ENCODE measurements at regions not wholly inside any gene's neighbourhood (a gene's known extent, or its start where the extent isn't known, plus 50 kb on each side); places are given as distances from the start of the nearest gene placed in this dataset.

DNA sequence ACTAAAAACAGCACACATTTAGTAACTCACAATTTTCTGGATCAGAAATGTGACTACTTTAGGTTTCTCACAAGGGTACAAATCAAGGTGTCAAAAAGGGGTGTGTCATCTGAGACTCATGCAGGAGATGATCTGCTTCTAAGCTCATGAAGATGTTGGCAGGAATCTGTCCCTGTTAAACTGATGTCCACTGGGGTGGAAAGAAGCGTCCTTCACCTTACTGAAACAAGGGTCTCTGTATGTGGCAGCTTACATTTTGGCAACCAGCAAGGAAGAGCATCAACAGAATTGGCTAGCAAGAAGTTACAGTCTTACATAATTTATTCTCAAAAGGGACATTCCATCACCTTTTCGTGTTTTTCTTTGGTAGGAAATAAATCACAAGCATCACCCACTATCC lies 1223.8 kb downstream of the AMY1C start:
- Mint-ChIP-seq H3K4me3 (ENCODE audit: unreplicated experiment) (no peak overlapping the region), H3K4me1 (ENCODE audit: low read depth, unreplicated experiment) (no peaks in the 10 kb centered on the region), H3K36me3 (ENCODE audit: insufficient read depth, unreplicated experiment) (no peaks in the 10 kb centered on the region), H3K27ac (ENCODE audit: unreplicated experiment) (no peak overlapping the region), H3K9me3 (ENCODE audit: unreplicated experiment) (no peaks in the 10 kb centered on the region), H3K27me3 (ENCODE audit: insufficient read depth, unreplicated experiment) (no peaks in the 10 kb centered on the region)
- Histone ChIP-seq H3K4me3 (ENCODE audit: low read depth, low read length) (no peak overlapping the region), H3K27me3 (replicated peaks; ENCODE audit: control insufficient read depth, insufficient read depth, low read length) (no peaks in the 10 kb centered on the region), H3K9me3 (no peaks in the 10 kb centered on the region), H3K4me1 (no peaks in the 10 kb centered on the region), H3K36me3 (ENCODE audit: control insufficient read depth, insufficient read depth, low read length) (no peaks in the 10 kb centered on the region)
- DNase-seq = no peak
- TF ChIP-seq CTCF (IDR thresholded peaks at IDR 0.05; ENCODE audit: insufficient read depth in 1 of 2, low read depth in 1 of 2, low read length in 1 of 2, severe bottlenecking in 1 of 2, unreplicated experiment in 1 of 2) = no peak
- CTCF ChIA-PET = no interaction called here
- BruUV-seq (replicated peaks) = no TSS peak
- intact Hi-C loops (cut with micrococcal nuclease; ENCODE audit: unreplicated experiment) = no loop called here
- POLR2A ChIA-PET = no interaction called here

GRCh38 chr1:104979651-104980050 lies 1230.0 kb downstream of the AMY1C start:
- BruUV-seq (replicated peaks) = no TSS peak
- POLR2A ChIA-PET = no interaction called here
- no peak for TF ChIP-seq CTCF (IDR thresholded peaks at IDR 0.05; ENCODE audit: insufficient read depth in 1 of 2, low read depth in 1 of 2, low read length in 1 of 2, severe bottlenecking in 1 of 2, unreplicated experiment in 1 of 2)
- Histone ChIP-seq H3K4me3 (ENCODE audit: low read depth, low read length) (no peak overlapping the region), H3K4me1 (no peaks in the 10 kb centered on the region), H3K36me3 (ENCODE audit: control insufficient read depth, insufficient read depth, low read length) (no peaks in the 10 kb centered on the region), H3K9me3 (no peaks in the 10 kb centered on the region), H3K27me3 (replicated peaks; ENCODE audit: control insufficient read depth, insufficient read depth, low read length) (no peaks in the 10 kb centered on the region)
- H3K27ac Mint-ChIP-seq (ENCODE audit: unreplicated experiment) = no peak overlapping the region
- intact Hi-C loops (cut with micrococcal nuclease; ENCODE audit: unreplicated experiment) = no loop called here
- CTCF ChIA-PET = no interaction called here
- H3K9me3 Mint-ChIP-seq (ENCODE audit: unreplicated experiment) = no peaks in the 10 kb centered on the region
- no peak overlapping the region for H3K4me3 Mint-ChIP-seq (ENCODE audit: unreplicated experiment)
- no peaks in the 10 kb centered on the region for H3K4me1 Mint-ChIP-seq (ENCODE audit: low read depth, unreplicated experiment)
- no peaks in the 10 kb centered on the region for H3K27me3 Mint-ChIP-seq (ENCODE audit: insufficient read depth, unreplicated experiment)
- no peaks in the 10 kb centered on the region for H3K36me3 Mint-ChIP-seq (ENCODE audit: insufficient read depth, unreplicated experiment)
- no peak for DNase-seq

- Mint-ChIP-seq H3K36me3 (ENCODE audit: insufficient read depth, unreplicated experiment) (no peaks in the 10 kb centered on the region), H3K4me3 (ENCODE audit: unreplicated experiment) (no peak overlapping the region), H3K27ac (ENCODE audit: unreplicated experiment) (no peak overlapping the region), H3K4me1 (ENCODE audit: low read depth, unreplicated experiment) (no peaks in the 10 kb centered on the region), H3K9me3 (ENCODE audit: unreplicated experiment) (no peaks in the 10 kb centered on the region), H3K27me3 (ENCODE audit: insufficient read depth, unreplicated experiment) (no peaks in the 10 kb centered on the region)
- BruUV-seq (replicated peaks) = no TSS peak
- Histone ChIP-seq H3K27me3 (replicated peaks; ENCODE audit: control insufficient read depth, insufficient read depth, low read length) (no peaks in the 10 kb centered on the region), H3K9me3 (no peaks in the 10 kb centered on the region), H3K4me1 (no peaks in the 10 kb centered on the region), H3K36me3 (ENCODE audit: control insufficient read depth, insufficient read depth, low read length) (no peaks in the 10 kb centered on the region), H3K4me3 (ENCODE audit: low read depth, low read length) (no peak overlapping the region)
- TF ChIP-seq CTCF (IDR thresholded peaks at IDR 0.05; ENCODE audit: insufficient read depth in 1 of 2, low read depth in 1 of 2, low read length in 1 of 2, severe bottlenecking in 1 of 2, unreplicated experiment in 1 of 2) = no peak
- POLR2A ChIA-PET = no interaction called here
- CTCF ChIA-PET = no interaction called here
- intact Hi-C loops (cut with micrococcal nuclease; ENCODE audit: unreplicated experiment) = no loop called here
- no peak for DNase-seq
Observed at GRCh38 chr1:104987210-104987609, 1237.5 kb downstream of the AMY1C start.
